Choroid plexus epithelial cell (primary cell): ENCODE measurements at regions not wholly inside any gene's neighbourhood (a gene's known extent, or its start where the extent isn't known, plus 50 kb on each side); places are given as distances from the start of the nearest gene placed in this dataset.

ENCODE experiments used
- DNase-seq: peaks from one replicate; pipeline ENCODE4 v3.0.0-alpha.2; 2010; ENCODE audit warnings: low read depth
- H3K4me3 ChIP-seq: 2 replicates; pipeline ENCODE4 v1.5.1; 2011; ENCODE audit warnings: low read depth, mild to moderate bottlenecking, control low read depth, low read length, moderate library complexity
- CTCF ChIP-seq: conservative IDR thresholded peaks from 2 replicates; pipeline ENCODE4 v1.5.1; 2011; ENCODE audit warnings: low read depth, mild to moderate bottlenecking, control low read depth, inconsistent platforms, low read length, moderate library complexity

- no peak overlapping the region for H3K4me3 ChIP-seq
- DNase-seq = no peak
- no peak for TF ChIP-seq CTCF
These were observed 71.9 kb upstream of the FAM9A start for GRCh38 chrX:8873102-8873501.

GRCh38 chrX:8870411-8870810 lies 69.2 kb upstream of the FAM9A start:
- no peak for TF ChIP-seq CTCF
- DNase-seq = peak; percentile 52
- no peak overlapping the region for H3K4me3 ChIP-seq

- no peak overlapping the region for H3K4me3 ChIP-seq
- no peak for DNase-seq
- no peak for TF ChIP-seq CTCF
These were observed 68.6 kb upstream of the FAM9A start for GRCh38 chrX:8869812-8870211.

DNA sequence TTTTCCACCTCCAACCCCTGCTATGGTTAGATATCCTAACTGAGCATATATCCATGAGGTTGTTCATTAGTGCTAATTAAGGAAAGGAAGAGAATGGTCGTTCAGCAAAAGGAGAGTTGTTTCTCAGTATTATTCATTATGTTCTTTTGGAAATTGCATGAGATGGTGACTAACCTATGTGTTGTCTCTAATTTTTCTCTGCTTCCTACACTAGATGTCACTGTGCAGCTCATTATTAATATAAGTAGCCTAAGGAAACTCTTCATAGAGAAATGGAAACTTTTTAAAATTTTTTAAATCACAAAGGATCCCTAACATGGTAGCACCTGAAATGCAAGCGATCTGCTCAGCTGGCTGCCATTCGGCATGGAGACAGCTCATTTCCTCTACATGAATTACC lies 67.7 kb upstream of the FAM9A start:
- no peak overlapping the region for H3K4me3 ChIP-seq
- no peak for TF ChIP-seq CTCF
- DNase-seq = peak; percentile 56

GRCh38 chrX:8868070-8868773 lies 67.0 kb upstream of the FAM9A start:
- TF ChIP-seq CTCF = no peak
- no peak overlapping the region for H3K4me3 ChIP-seq
- peak; percentile 82 for DNase-seq

GRCh38 chrX:8867406-8867805 lies 66.2 kb upstream of the FAM9A start:
- TF ChIP-seq CTCF = no peak
- DNase-seq = peak; percentile 21
- H3K4me3 ChIP-seq = no peak overlapping the region

- no peak overlapping the region for H3K4me3 ChIP-seq
- DNase-seq = no peak
- TF ChIP-seq CTCF = no peak
These were observed 63.0 kb upstream of the FAM9A start for GRCh38 chrX:8864161-8864560.
